CD8-positive, alpha-beta memory T cell (primary cell): ENCODE measurements at regions not wholly inside any gene's neighbourhood (a gene's known extent, or its start where the extent isn't known, plus 50 kb on each side); places are given as distances from the start of the nearest gene placed in this dataset.

Experiments
- CTCF ChIA-PET: fragments of 350-600 bp; sonication (Branson Sonifier 250); formaldehyde crosslinking; loops from one replicate; lab custom pipeline; 2021; ENCODE audit warnings: antibody characterized with exemption; lab: Charles Lee
- POLR2A ChIA-PET: fragments of 350-600 bp; sonication (Branson Sonifier 250); formaldehyde crosslinking; loops from one replicate; lab custom pipeline; 2021; ENCODE audit warnings: antibody characterized with exemption; lab: Charles Lee
- DNase-seq, 5 donors: peaks; one replicate each; pipeline versions ENCODE4 v3.0.0 to v3.0.0-alpha.2; 2020 to 2022; ENCODE audit warnings: mixed read lengths in 1 of 5
- H3K27ac ChIP-seq: one replicate; pipeline ENCODE4 v1.7.0; 2013; ENCODE audit warnings: low read depth, mild to moderate bottlenecking, low read length, moderate library complexity
- H3K27me3 ChIP-seq: 2 replicates; pipeline ENCODE4 v1.7.0; 2013; ENCODE audit warnings: low read length, mild to moderate bottlenecking; ENCODE audit not compliant: insufficient read depth, poor library complexity, severe bottlenecking
- H3K36me3 ChIP-seq: 2 replicates; pipeline ENCODE4 v1.7.0; 2013; ENCODE audit warnings: mild to moderate bottlenecking, low read length, moderate library complexity; ENCODE audit not compliant: insufficient read depth
- H3K4me1 ChIP-seq: 2 replicates; pipeline ENCODE4 v1.7.0; 2013; ENCODE audit warnings: mild to moderate bottlenecking, low read length, moderate library complexity; ENCODE audit not compliant: insufficient read depth
- H3K4me3 ChIP-seq: 2 replicates; pipeline ENCODE4 v1.7.0; 2013; ENCODE audit warnings: mild to moderate bottlenecking, low read length
- H3K9me3 ChIP-seq: 2 replicates; pipeline ENCODE4 v1.7.0; 2013; ENCODE audit warnings: mild to moderate bottlenecking, low read length
- H3K27ac Mint-ChIP-seq, 8 donors: one replicate each; pipeline ENCODE4 v1.8.0; 2020 to 2021; ENCODE audit warnings: mixed read lengths in 8 of 8, mild to moderate bottlenecking in 6 of 8, inconsistent platforms in 3 of 8, moderate library complexity in 3 of 8
- H3K27me3 Mint-ChIP-seq, 2 donors: one replicate each; pipeline ENCODE4 v1.8.0; 2020 to 2021; ENCODE audit warnings: mixed read lengths in 2 of 2, mild to moderate bottlenecking in 1 of 2, moderate library complexity in 1 of 2
- H3K36me3 Mint-ChIP-seq, 3 donors: one replicate each; pipeline ENCODE4 v1.8.0; 2020 to 2021; ENCODE audit warnings: mixed read lengths in 3 of 3, inconsistent platforms in 1 of 3, mild to moderate bottlenecking in 1 of 3
- H3K4me1 Mint-ChIP-seq, 3 donors: one replicate each; pipeline ENCODE4 v1.8.0; 2020 to 2021; ENCODE audit warnings: mixed read lengths in 3 of 3, inconsistent platforms in 1 of 3, mild to moderate bottlenecking in 1 of 3
- H3K4me3 Mint-ChIP-seq, 7 donors: one replicate each; pipeline ENCODE4 v1.8.0; 2020 to 2021; ENCODE audit warnings: mixed read lengths in 7 of 7, mild to moderate bottlenecking in 6 of 7, moderate library complexity in 4 of 7, inconsistent platforms in 2 of 7
- H3K9me3 Mint-ChIP-seq, 5 donors: one replicate each; pipeline ENCODE4 v1.8.0; 2020 to 2022; ENCODE audit warnings: mixed read lengths in 5 of 5, mild to moderate bottlenecking in 3 of 5, moderate library complexity in 2 of 5, inconsistent platforms in 1 of 5

DNA sequence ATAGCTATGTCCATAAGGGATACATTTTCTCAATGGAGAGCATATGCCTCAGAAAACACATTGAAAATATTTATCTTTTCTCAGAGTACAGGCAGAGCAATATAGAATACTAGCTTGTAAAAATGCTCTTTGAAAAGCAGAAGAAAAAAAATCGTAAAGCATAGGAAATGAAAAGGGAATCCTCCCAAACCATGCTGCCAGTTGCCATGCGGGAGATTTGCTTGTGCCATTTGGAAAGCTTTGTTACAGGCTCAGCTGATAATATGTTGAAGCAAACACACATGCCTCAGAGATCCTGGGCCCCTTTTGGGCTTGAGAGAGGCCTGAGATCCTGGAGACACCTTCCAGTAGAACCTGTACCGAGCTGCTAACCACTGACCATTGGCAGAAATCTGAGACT, 697.1 kb downstream of the BCL11A start:
- no peak overlapping the region for H3K4me3 ChIP-seq
- H3K27me3 ChIP-seq, result no peaks in the 10 kb centered on the region
- ChIA-PET CTCF (no interaction called here), POLR2A (no interaction called here)
- H3K4me1 ChIP-seq, result no peaks in the 10 kb centered on the region
- no peak for DNase-seq
- Mint-ChIP-seq H3K9me3 (peaks cover 0 to 7% (median 0%) of the 10 kb centered on the region in 5 donors), H3K36me3 (no peaks in the 10 kb centered on the region), H3K27ac (no peak overlapping the region), H3K4me3 (no peak overlapping the region), H3K27me3 (no peaks in the 10 kb centered on the region), H3K4me1 (no peaks in the 10 kb centered on the region)
- no peaks in the 10 kb centered on the region for H3K36me3 ChIP-seq
- no peaks in the 10 kb centered on the region for H3K9me3 ChIP-seq
- H3K27ac ChIP-seq, result no peak overlapping the region

DNA sequence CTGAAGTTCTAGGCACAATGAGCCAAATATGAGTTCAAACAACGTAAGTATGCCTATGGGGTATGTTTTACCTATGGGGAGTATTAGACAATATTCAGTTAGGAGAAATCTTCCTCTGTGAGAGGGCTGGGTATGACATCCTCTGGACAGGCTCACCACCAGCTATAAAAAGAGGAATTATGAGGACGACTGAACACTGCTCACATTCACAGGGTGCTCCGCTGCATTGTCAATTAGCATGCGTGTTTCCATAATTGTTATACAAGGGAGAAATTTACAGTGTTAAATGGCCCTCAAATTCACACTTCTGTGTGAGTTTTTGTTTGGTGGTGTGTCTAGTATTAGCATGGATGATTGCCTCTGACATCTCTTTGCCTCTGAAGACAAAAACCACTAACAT, 700.4 kb downstream of the BCL11A start:
- Histone ChIP-seq H3K36me3 (no peaks in the 10 kb centered on the region), H3K27ac (no peak overlapping the region), H3K9me3 (no peaks in the 10 kb centered on the region), H3K27me3 (no peaks in the 10 kb centered on the region), H3K4me3 (no peak overlapping the region), H3K4me1 (no peaks in the 10 kb centered on the region)
- Mint-ChIP-seq H3K4me3 (no peak overlapping the region), H3K36me3 (no peaks in the 10 kb centered on the region), H3K27ac (no peak overlapping the region), H3K27me3 (no peaks in the 10 kb centered on the region), H3K4me1 (no peaks in the 10 kb centered on the region), H3K9me3 (peaks cover 0 to 5% (median 0%) of the 10 kb centered on the region in 5 donors)
- POLR2A ChIA-PET, result no interaction called here
- no peak for DNase-seq
- CTCF ChIA-PET, result no interaction called here

DNA sequence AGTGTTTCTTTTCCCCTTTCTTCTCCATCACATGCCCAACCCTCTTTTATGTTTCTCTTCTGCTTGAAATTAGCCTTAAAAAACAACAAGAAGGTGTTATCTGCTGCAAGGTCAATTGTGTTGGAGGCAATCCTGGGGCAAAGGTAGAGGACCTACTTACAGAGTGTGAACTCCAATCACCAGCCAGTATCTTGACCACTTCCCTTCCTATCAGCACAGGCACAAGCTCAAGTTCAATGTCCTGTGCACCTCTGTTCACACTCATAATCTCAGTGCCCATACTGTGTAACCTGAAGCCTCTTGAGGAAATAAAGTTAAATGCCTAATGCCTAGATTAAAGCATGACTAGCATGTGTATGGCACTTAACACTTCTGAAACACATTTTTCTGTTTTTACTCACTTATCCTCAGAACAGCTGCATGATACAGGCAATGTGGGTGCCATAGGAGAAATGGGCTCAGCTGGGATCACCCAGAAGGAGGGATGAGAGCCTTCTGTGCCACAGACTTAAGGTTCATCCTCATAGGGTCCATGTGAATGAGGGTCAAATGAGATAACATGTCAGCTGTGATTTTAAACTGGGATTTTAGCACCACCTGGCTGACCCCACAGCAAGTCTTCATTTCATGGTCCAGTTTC, 701.5 kb downstream of the BCL11A start:
- no peaks in the 10 kb centered on the region for H3K27me3 Mint-ChIP-seq
- H3K27ac ChIP-seq, result no peak overlapping the region
- H3K9me3 ChIP-seq, result no peaks in the 10 kb centered on the region
- H3K4me1 Mint-ChIP-seq, result no peaks in the 10 kb centered on the region
- H3K36me3 ChIP-seq, result no peaks in the 10 kb centered on the region
- ChIA-PET POLR2A (no interaction called here), CTCF (no interaction called here)
- no peak overlapping the region for H3K4me3 ChIP-seq
- DNase-seq, result no peak
- H3K4me3 Mint-ChIP-seq, result no peak overlapping the region
- H3K27me3 ChIP-seq, result no peaks in the 10 kb centered on the region
- H3K36me3 Mint-ChIP-seq, result no peaks in the 10 kb centered on the region
- H3K27ac Mint-ChIP-seq, result no peak overlapping the region
- no peaks in the 10 kb centered on the region for H3K4me1 ChIP-seq
- peaks cover 0 to 5% (median 0%) of the 10 kb centered on the region in 5 donors for H3K9me3 Mint-ChIP-seq

DNA sequence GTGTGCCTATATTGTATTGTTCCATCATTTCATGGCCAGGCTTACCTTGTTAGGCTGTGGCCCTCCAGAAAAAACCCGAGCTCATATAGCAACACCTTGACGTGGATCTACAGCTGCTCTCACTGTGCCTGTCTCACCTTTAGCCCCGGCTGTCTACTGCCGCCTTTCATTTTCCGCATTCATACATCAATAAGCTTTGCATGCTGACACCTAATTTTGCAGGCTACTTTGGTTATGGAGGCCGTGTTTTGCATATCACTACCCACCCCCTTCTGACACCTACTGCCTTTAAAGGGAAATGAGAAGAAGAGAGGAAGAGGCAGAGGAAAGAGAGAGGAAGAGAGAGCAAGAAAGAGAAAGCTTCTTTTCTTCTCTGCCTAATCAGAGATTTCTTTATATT, 702.9 kb downstream of the BCL11A start:
- Mint-ChIP-seq H3K4me3 (no peak overlapping the region), H3K27ac (no peak overlapping the region), H3K36me3 (no peaks in the 10 kb centered on the region), H3K27me3 (no peaks in the 10 kb centered on the region), H3K9me3 (peaks cover 0 to 5% (median 0%) of the 10 kb centered on the region in 5 donors), H3K4me1 (no peaks in the 10 kb centered on the region)
- CTCF ChIA-PET, result no interaction called here
- no peaks in the 10 kb centered on the region for H3K27me3 ChIP-seq
- H3K4me3 ChIP-seq, result no peak overlapping the region
- no peak for DNase-seq
- POLR2A ChIA-PET, result no interaction called here
- H3K4me1 ChIP-seq, result no peaks in the 10 kb centered on the region
- H3K27ac ChIP-seq, result no peak overlapping the region
- no peaks in the 10 kb centered on the region for H3K36me3 ChIP-seq
- no peaks in the 10 kb centered on the region for H3K9me3 ChIP-seq

DNA sequence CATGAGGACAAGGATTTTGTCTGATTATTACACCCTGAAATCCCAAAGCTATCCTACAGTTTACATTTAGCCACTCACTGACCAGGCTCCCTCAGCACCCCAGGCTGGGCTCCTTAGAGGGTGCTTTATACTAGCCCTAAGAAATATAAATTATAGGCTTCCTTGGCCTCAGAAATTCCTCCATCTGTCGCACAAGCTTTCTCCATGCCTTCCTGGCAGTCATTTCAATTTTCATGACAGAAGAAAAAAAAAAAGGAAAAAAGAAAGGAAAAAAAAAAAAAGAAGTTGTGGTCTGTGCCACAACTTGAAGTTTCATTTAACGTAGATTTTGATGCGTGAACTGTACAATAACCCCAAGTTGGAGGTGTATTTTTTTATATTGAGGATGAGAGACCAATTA, 719.5 kb downstream of the BCL11A start:
- Mint-ChIP-seq H3K4me1 (no peaks in the 10 kb centered on the region), H3K36me3 (no peaks in the 10 kb centered on the region), H3K4me3 (no peak overlapping the region), H3K27ac (no peak overlapping the region), H3K27me3 (peaks cover 0 to 3% of the 10 kb centered on the region in 2 donors), H3K9me3 (peaks cover 0 to 5% (median 2%) of the 10 kb centered on the region in 5 donors)
- Histone ChIP-seq H3K36me3 (no peaks in the 10 kb centered on the region), H3K27ac (no peak overlapping the region), H3K9me3 (no peaks in the 10 kb centered on the region), H3K27me3 (no peaks in the 10 kb centered on the region), H3K4me1 (no peaks in the 10 kb centered on the region), H3K4me3 (no peak overlapping the region)
- POLR2A ChIA-PET, result no interaction called here
- CTCF ChIA-PET, result no interaction called here
- DNase-seq, result no peak

DNA sequence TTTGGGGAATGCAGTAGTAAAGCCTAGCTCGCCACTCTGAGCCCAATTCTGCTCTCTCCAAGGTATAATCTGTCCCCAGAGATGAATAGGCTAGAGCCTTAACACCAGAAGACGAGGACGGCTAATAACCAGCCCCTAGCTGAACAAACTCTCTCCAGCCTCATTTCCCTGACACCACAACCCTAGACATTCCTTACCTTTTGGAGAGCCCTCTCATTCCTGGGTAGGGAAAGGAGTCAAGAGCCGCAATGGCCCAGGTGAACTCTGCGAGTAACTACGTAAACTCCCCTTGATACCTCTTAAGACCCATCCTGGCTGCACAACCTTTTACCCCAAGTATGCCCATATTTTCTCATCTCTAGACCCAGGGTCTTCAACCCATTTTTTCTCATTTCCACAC, 722.9 kb downstream of the BCL11A start:
- ChIA-PET CTCF (no interaction called here), POLR2A (no interaction called here)
- H3K36me3 Mint-ChIP-seq, result no peaks in the 10 kb centered on the region
- Histone ChIP-seq H3K4me3 (no peak overlapping the region), H3K27ac (no peak overlapping the region), H3K36me3 (no peaks in the 10 kb centered on the region), H3K27me3 (no peaks in the 10 kb centered on the region), H3K9me3 (no peaks in the 10 kb centered on the region), H3K4me1 (no peaks in the 10 kb centered on the region)
- no peak overlapping the region for H3K27ac Mint-ChIP-seq
- DNase-seq, result no peak
- no peaks in the 10 kb centered on the region for H3K4me1 Mint-ChIP-seq
- H3K9me3 Mint-ChIP-seq, result peaks cover 0 to 5% (median 0%) of the 10 kb centered on the region in 5 donors
- no peak overlapping the region for H3K4me3 Mint-ChIP-seq
- no peaks in the 10 kb centered on the region for H3K27me3 Mint-ChIP-seq

DNA sequence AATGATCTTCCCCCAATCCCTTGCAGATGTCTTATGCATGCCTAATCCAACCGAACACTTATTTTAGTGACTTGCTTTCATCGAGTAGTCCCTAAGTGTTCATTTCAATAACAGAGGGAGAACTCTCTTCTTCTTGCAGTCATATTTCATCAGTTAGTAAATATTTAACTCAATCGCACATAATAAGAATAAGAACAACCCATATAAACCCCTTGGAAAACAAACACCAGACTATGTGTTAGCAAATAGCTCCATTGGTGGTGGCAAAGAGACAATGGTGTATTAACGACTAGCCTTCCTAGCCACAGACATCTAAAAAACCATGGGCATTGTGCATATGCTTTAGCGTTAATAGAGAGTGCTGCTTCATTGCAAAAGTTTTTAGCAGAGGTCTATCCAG, 725.8 kb downstream of the BCL11A start:
- no peaks in the 10 kb centered on the region for H3K36me3 ChIP-seq
- ChIA-PET POLR2A (no interaction called here), CTCF (no interaction called here)
- no peak for DNase-seq
- no peak overlapping the region for H3K4me3 ChIP-seq
- Mint-ChIP-seq H3K36me3 (no peaks in the 10 kb centered on the region), H3K4me3 (no peak overlapping the region), H3K27ac (no peak overlapping the region), H3K9me3 (peaks cover 0 to 2% (median 0%) of the 10 kb centered on the region in 5 donors), H3K4me1 (no peaks in the 10 kb centered on the region), H3K27me3 (no peaks in the 10 kb centered on the region)
- no peaks in the 10 kb centered on the region for H3K9me3 ChIP-seq
- no peaks in the 10 kb centered on the region for H3K4me1 ChIP-seq
- H3K27me3 ChIP-seq, result no peaks in the 10 kb centered on the region
- no peak overlapping the region for H3K27ac ChIP-seq

DNA sequence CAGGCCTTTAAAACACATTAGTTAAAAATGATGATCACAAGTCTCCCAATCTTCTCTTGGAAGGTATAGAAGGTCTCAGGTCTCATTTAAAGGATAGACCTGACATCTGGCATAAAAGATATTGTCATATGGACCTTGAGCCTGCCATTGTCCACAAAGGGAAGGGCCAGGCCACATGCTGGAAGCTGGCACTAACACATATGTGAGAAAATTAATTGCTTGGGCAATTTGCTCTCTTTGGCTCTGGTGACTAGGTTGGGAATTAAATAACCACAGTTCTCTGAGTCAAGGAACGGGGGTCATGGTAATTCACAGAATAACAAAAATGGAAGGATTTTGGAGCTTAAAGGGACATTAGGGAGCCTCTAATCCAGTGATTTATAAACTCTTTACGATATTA, 727.3 kb downstream of the BCL11A start:
- H3K4me1 ChIP-seq, result no peaks in the 10 kb centered on the region
- no peak for DNase-seq

More for the DNA sequence above, 727.3 kb downstream of the BCL11A start:
- H3K27me3 Mint-ChIP-seq, result no peaks in the 10 kb centered on the region
- Histone ChIP-seq H3K4me3 (no peak overlapping the region), H3K9me3 (no peaks in the 10 kb centered on the region), H3K36me3 (no peaks in the 10 kb centered on the region), H3K27me3 (no peaks in the 10 kb centered on the region), H3K27ac (no peak overlapping the region)
- peaks cover 0 to 2% (median 0%) of the 10 kb centered on the region in 5 donors for H3K9me3 Mint-ChIP-seq
- ChIA-PET CTCF (no interaction called here), POLR2A (no interaction called here)
- no peaks in the 10 kb centered on the region for H3K36me3 Mint-ChIP-seq
- H3K4me3 Mint-ChIP-seq, result no peak overlapping the region
- no peaks in the 10 kb centered on the region for H3K4me1 Mint-ChIP-seq
- no peak overlapping the region for H3K27ac Mint-ChIP-seq
